OCI-LY3 (cell line): ENCODE measurements at regions not wholly inside any gene's neighbourhood (a gene's known extent, or its start where the extent isn't known, plus 50 kb on each side); places are given as distances from the start of the nearest gene placed in this dataset.

Experiments
- H2AFZ ChIP-seq: fragments of 200-600, 300-600 bp; shearing (Covaris generic); 2 replicates; pipeline ENCODE4 v1.6.0; 2014; ENCODE audit warnings: antibody characterized with exemption, low read depth, low read length
- H3K27ac ChIP-seq: fragments of 200-600, 300-600 bp; sonication (generic); 2 replicates; pipeline ENCODE4 v1.5.1; 2014; ENCODE audit warnings: mild to moderate bottlenecking, low read length, moderate library complexity, mixed read lengths
- H3K27me3 ChIP-seq: fragments of 200-600, 300-600 bp; sonication (generic); 2 replicates; pipeline ENCODE4 v1.6.1; 2014; ENCODE audit warnings: low read depth, low read length, mixed read lengths
- H3K36me3 ChIP-seq: fragments of 200-600, 300-600 bp; sonication (generic); replicated peaks from 2 replicates; pipeline ENCODE3; 2014; ENCODE audit warnings: low read depth, low read length, mixed read lengths
- H3K4me1 ChIP-seq: fragments of 300-600, 200-600 bp; sonication (generic); 2 replicates; pipeline ENCODE4 v1.6.1; 2014; ENCODE audit warnings: low read length, mixed read lengths
- H3K4me2 ChIP-seq: fragments of 200-600, 300-600 bp; sonication (generic); 2 replicates; pipeline ENCODE4 v1.6.1; 2014; ENCODE audit warnings: low read length, mixed read lengths
- H3K4me3 ChIP-seq: fragments of 300-600, 200-600 bp; sonication (generic); 2 replicates; pipeline ENCODE4 v1.5.1; 2014; ENCODE audit warnings: antibody characterized with exemption, mild to moderate bottlenecking, low read length, moderate library complexity
- H3K79me2 ChIP-seq: fragments of 300-600, 200-600 bp; shearing (Covaris generic); 2 replicates; pipeline ENCODE4 v1.6.1; 2014; ENCODE audit warnings: mild to moderate bottlenecking, low read length, mixed read lengths
- H3K9ac ChIP-seq: fragments of 300-600, 200-600 bp; shearing (Covaris generic); 2 replicates; pipeline ENCODE4 v1.6.0; 2014; ENCODE audit warnings: mild to moderate bottlenecking, low read length, moderate library complexity
- H3K9me3 ChIP-seq: fragments of 200-600, 300-600 bp; shearing (Covaris generic); 2 replicates; pipeline ENCODE4 v1.6.1; 2014; ENCODE audit warnings: low read length, mixed read lengths; ENCODE audit not compliant: insufficient read depth
- H4K20me1 ChIP-seq: fragments of 200-600, 300-600 bp; sonication (generic); 2 replicates; pipeline ENCODE4 v1.6.1; 2016; ENCODE audit warnings: low read length, mixed read lengths; ENCODE audit not compliant: insufficient read depth
- CTCF ChIP-seq: fragments of 200-600, 300-600 bp; sonication (generic); IDR thresholded peaks from 2 replicates; pipeline ENCODE4 v1.5.1; 2014; ENCODE audit warnings: antibody characterized with exemption, low read length, low read depth
- EZH2phosphoT487 ChIP-seq: fragments of 200-600 bp; shearing (Covaris generic); IDR thresholded peaks from 2 replicates; pipeline ENCODE4 v1.6.1; 2018; ENCODE audit warnings: antibody characterized with exemption, mixed run types, low read depth

GRCh38 chr2:119083416-119083815 lies 75.1 kb downstream of the C1QL2 start:
- no peak overlapping the region for H2AFZ ChIP-seq
- no peaks in the 10 kb centered on the region for H3K79me2 ChIP-seq
- H3K27me3 ChIP-seq: peaks cover 11% of the 10 kb centered on the region; the same call in 1 of the 2 replicates
- H4K20me1 ChIP-seq: no peaks in the 10 kb centered on the region
- H3K9ac ChIP-seq: no peak overlapping the region
- no peak for TF ChIP-seq EZH2phosphoT487
- TF ChIP-seq CTCF: no peak
- H3K4me1 ChIP-seq: no peaks in the 10 kb centered on the region
- H3K4me3 ChIP-seq: no peak overlapping the region
- no peak overlapping the region for H3K4me2 ChIP-seq
- H3K9me3 ChIP-seq: no peaks in the 10 kb centered on the region
- H3K27ac ChIP-seq: no peak overlapping the region
- H3K36me3 ChIP-seq: no peaks in the 10 kb centered on the region

- H3K4me3 ChIP-seq: no peak overlapping the region
- H2AFZ ChIP-seq: no peak overlapping the region
- no peaks in the 10 kb centered on the region for H4K20me1 ChIP-seq
- H3K4me1 ChIP-seq: no peaks in the 10 kb centered on the region
- H3K27me3 ChIP-seq: peaks cover 11% of the 10 kb centered on the region; the same call in 1 of the 2 replicates
- H3K9ac ChIP-seq: no peak overlapping the region
- H3K4me2 ChIP-seq: no peak overlapping the region
- no peaks in the 10 kb centered on the region for H3K79me2 ChIP-seq
- H3K27ac ChIP-seq: no peak overlapping the region
- no peaks in the 10 kb centered on the region for H3K9me3 ChIP-seq
- no peaks in the 10 kb centered on the region for H3K36me3 ChIP-seq
- TF ChIP-seq EZH2phosphoT487 (no peak), CTCF (no peak)
These were observed 75.6 kb downstream of the C1QL2 start for GRCh38 chr2:119082821-119083400.

GRCh38 chr2:119078796-119079195 lies 79.8 kb downstream of the C1QL2 start:
- 0 out of 2 replicates have a peak, but pooled peaks cover 13% of the 10 kb centered on the region for H3K27me3 ChIP-seq
- H3K79me2 ChIP-seq: no peaks in the 10 kb centered on the region
- H3K4me1 ChIP-seq: no peaks in the 10 kb centered on the region
- no peak overlapping the region for H3K27ac ChIP-seq
- no peak overlapping the region for H3K9ac ChIP-seq
- H3K36me3 ChIP-seq: no peaks in the 10 kb centered on the region
- no peak for TF ChIP-seq EZH2phosphoT487
- no peak for TF ChIP-seq CTCF
- H3K9me3 ChIP-seq: no peaks in the 10 kb centered on the region
- no peak overlapping the region for H2AFZ ChIP-seq
- H4K20me1 ChIP-seq: no peaks in the 10 kb centered on the region
- H3K4me3 ChIP-seq: no peak overlapping the region
- H3K4me2 ChIP-seq: no peak overlapping the region

GRCh38 chr2:119076713-119077112 lies 81.8 kb downstream of the C1QL2 start:
- H3K9ac ChIP-seq: no peak overlapping the region
- TF ChIP-seq EZH2phosphoT487: no peak
- TF ChIP-seq CTCF: no peak
- peaks cover 24% of the 10 kb centered on the region for H3K27me3 ChIP-seq

More at GRCh38 chr2:119076713-119077112, 81.8 kb downstream of the C1QL2 start:
- Histone ChIP-seq H3K79me2 (no peaks in the 10 kb centered on the region), H2AFZ (no peak overlapping the region), H3K9me3 (no peaks in the 10 kb centered on the region), H3K4me3 (no peak overlapping the region), H4K20me1 (no peaks in the 10 kb centered on the region), H3K27ac (no peak overlapping the region), H3K36me3 (no peaks in the 10 kb centered on the region), H3K4me2 (no peak overlapping the region), H3K4me1 (no peaks in the 10 kb centered on the region)
